HG03175 (cell line): ENCODE measurements at regions not wholly inside any gene's neighbourhood (a gene's known extent, or its start where the extent isn't known, plus 50 kb on each side); places are given as distances from the start of the nearest gene placed in this dataset.
"Not testable (repeated sequence)": the region's sequence is repeated elsewhere in the genome, so short reads cannot be mapped to it uniquely, and the experiment has no call there.

Experiments
- ATAC-seq: cut with Tn5 transposase; IDR thresholded peaks from one replicate; pipeline ENCODE4 v1.9.1; 2021; ENCODE audit warnings: mild to moderate bottlenecking, moderate library complexity; ENCODE audit not compliant: unreplicated experiment

DNA sequence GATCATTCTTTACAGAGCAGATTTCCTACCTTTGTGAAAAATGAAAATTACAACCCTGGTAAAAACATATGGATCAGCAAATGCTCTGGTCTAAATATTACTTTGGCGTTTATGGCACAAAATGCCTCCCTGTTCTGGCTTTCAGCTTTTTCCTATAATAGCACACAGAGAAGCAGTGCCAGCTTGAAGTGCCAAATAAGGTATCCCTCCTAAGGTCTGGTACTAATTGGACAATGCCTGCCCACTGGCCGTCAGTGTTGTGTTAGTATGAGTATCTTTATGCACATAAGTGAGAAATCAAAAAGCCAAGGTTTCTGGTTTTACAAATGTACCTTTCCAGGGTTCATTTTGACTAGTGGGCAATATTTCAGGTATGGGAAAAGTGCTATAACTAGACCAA is 1293.7 kb upstream of the FAM98A start:
- no peak for ATAC-seq

DNA sequence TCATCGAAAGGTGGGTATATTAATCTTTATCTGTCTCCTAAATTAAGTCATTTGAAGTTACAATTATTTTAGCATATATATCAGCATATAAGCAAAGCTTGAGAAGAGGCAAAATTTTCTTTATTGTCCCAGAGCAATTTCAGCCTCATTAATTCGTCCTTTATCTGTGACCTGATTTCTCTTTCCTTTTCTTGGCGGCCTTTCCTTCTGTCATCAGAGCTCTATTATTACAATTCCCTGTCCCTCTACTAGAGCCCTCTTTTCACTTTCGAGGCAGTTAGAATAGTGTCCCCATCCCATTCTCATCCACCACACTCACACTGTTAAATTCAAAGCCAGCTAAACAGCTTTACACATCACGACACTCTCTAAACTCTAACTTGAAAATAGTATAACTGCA is 1293.2 kb upstream of the FAM98A start:
- no peak for ATAC-seq

DNA sequence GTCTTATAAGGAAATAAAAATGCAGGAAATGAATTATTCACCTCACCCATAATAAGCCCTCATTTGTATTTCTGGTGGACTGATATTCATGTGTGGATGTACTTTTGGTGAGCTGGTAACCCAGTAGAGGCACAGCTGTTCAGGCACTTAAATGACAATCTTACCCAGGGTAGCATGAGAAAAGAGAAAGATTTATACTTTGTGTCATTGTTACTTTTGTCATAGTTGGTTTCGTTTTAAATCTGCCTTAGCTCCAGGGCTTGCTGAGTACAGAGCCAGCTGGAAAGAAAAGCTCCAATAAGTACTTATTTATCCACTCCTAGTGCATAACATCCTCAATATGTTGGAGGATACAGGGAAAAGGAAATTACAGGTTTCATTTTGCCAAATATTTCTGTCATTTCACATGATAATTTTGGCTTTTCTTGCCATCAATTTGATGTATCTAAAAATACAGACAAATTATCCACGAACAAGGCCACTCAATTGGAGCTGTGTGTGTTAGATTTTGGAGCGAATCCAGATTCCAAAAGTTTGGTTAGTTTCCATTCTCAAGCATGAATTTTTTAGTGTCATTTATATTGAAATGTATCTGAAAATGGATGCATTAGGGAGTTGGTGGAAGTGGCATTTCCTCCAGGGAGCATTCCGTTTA is 1276.1 kb upstream of the FAM98A start:
- no peak for ATAC-seq

DNA sequence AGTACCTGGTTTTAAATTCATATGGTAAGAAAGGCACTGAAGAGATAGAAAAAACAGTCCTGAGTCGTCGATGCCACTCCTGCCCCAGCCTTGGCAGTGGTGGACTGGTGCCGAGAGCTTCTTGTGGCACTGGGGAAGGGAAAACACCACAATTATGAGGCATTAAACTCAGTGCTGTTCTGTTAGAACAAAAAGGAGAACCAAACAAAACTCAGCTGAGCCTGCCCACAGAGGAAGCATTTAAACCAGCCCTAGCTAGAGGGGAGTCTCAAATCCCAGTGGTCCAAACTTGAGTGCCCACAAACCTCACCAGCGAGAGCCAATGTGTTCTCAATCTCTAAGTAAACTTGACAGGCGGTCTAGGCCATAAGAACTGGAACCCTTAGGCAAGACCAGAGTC is 1254.5 kb upstream of the FAM98A start:
- no peak for ATAC-seq

DNA sequence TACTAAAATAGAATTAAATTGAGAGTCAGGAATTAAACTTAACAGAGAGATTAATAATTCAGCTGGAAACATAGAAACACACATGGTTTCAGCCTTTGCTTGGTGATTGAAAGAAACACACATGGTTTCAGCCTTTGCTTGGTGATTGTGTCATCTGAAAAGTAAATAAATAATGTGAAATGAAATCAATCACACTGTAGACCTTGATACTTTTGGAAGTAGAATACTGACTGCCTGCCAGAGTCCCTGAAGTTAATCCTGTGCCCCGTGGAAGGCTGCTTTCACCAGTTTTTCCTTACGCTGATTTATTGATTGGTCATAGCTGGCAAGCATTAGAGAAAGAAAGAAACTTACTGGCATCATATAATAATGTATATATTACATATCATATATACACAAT is 1252.7 kb upstream of the FAM98A start:
- no peak for ATAC-seq

DNA sequence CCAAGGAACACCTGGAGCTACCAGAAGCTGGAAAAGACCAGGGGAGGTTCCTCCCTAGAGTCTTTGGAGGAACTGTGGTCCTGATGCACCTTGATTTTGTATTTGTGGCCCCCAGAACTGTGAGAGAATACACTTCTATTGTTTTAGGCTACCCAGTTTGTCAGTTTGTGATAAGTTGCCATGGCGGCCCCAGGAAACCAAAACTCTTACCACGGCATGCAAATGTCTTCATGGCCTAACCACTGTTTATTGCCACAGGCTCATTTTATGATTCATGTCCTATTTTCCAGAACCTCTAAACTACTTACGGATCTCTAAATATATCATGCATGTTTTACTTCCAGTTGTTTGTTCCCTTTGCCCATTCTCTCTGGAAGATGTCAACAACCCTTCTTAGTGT is 1250.7 kb upstream of the FAM98A start:
- no peak for ATAC-seq

DNA sequence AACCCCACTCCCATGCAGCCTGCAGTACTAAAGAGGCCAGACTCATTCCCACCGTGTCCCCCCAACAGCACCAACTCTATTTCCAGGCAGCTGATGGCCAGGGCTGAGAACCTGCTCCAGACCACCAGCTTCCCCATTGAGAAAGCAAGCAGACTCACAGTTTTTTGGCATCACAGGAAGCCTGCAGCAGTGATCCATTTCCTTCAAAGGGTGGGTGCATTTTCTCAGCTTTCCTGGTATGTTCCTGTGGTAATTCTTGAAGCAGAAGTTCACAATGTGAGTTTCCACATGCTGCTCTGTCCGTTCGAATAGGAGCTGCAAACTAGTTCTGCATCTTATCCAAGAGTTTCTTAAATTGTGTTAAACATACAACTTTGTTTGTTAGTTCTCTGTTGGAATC is 1249.6 kb upstream of the FAM98A start:
- no peak for ATAC-seq

DNA sequence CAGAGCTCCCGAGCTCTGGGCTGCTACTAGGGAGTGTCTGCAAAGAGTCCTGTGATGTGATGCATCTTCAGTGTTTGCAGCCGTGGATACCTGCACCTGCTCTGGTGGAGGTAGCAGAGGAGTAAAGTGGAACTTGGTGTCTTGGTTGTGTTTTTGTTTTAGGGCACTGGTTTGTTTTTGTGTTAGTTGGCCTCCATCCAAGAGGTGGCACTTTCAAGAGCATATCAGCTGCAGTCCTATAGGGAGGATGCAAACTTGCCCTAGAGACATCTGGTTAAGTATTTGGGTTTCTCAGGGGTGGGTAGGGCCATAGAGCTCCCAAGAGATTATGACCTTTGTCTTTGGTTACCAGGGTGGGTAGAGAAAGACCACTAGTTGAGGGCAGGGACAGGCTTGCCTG is 1249.0 kb upstream of the FAM98A start:
- no peak for ATAC-seq

DNA sequence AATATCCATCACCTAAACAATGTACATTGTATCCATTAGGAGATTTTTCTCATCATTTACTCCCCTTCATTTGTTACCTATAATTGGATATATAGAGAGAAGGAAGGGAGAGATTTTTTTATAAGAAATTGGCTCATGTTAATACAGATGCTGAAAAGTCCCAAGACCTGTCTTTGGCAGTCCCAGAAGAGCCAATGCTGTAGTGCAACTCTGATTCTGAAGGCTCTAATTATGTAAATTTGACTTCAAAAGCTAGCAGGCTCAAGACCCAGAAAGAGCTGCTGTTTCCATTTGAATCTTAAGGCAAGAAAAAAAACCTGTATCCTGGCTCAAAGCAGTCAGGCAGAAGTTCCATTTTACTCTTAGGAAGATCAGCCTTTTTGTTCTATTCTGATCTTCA is 1245.5 kb upstream of the FAM98A start:
- no peak for ATAC-seq

DNA sequence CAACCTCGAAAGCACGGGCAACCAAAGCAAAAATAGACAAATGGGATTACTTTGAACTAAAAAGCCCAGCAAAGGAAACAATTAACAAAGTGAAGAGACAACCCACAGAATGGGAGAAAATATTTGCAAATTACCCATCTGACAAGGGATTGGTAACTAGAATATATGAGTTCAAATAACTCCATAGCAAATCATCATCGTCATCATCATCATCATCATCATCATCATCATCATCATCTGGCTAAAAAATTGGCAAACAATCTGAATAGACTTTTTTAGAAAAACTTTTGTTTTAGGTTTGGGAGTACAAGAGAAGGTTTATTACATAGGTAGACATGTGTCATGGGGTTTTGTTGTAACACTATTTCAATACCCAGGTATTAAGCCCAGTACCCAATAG is 1239.3 kb upstream of the FAM98A start:
- ATAC-seq = no peak

DNA sequence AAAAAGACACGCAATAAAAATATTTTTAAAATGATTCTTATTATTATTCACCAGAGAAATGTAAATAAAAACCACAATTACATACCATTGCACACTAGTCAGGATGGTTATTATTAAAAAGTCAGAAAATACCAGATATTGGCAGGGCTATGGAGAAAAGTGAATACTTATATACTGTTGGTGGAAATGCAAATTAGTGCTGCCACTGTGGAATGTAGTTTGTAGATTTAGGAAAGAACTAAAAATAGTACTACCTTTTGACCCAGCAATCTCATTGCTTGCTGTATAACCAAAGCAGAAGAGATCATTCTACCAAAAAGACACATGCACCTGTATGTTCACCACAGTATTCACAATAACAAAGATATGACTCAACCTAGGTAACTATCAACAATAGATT is 1237.3 kb upstream of the FAM98A start:
- no peak for ATAC-seq

DNA sequence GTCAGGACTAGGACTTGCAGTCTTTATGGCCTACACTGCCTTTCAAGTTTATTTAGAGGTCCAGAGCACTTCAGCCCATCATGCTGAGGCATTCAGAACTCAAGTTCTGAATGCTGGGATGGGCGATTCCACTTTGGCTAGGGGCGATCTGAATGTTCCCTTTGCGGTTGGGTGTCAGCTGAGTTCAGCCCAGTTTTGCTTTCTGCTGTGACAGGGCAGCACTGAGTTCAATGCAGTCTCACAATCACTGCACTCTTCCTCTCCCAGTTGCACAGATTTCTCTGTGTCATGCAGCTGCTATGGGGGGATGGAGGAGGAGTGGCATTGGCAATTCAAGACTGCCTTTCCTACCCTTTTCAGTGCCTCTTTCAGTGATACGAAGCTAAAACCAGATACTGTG is 1232.0 kb upstream of the FAM98A start:
- ATAC-seq = no peak

DNA sequence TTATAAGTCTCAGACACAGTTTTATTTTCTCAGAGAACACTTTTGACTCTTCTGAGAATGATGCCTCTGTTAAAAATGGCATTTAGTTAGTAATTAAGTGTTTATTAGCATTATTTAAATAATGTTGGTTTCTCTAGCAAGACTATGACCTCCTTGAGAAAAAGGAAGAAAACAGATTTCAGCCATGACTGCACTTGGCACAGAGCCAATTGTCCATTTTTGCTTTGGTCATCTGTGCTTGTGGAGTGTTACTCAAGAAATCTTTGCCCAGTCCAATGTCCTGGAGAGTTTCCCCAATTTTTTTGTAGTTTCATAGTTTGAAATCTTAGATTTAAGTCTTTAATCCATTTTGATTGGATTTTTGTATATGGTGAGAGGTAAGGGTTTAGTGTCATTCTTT is 1229.4 kb upstream of the FAM98A start:
- ATAC-seq = no peak

DNA sequence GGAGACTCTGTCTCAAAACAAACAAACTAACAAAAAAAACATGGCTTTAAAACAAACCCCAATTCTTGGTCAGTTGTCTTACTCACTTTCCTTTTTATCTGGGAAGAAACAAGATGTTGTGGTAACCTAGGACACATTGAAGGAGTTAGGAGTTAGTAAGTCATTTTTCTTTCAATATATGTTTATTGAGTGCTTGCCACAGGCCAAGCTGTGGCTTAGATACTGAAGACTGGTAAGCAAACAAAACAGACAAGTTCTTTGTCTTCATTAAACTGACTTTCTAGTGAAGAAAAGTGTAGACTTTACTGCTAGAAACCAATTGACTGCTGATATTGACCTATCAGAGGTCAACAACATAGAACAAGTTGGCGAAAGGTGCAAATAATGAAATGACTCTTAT is 1228.3 kb upstream of the FAM98A start:
- ATAC-seq = no peak

DNA sequence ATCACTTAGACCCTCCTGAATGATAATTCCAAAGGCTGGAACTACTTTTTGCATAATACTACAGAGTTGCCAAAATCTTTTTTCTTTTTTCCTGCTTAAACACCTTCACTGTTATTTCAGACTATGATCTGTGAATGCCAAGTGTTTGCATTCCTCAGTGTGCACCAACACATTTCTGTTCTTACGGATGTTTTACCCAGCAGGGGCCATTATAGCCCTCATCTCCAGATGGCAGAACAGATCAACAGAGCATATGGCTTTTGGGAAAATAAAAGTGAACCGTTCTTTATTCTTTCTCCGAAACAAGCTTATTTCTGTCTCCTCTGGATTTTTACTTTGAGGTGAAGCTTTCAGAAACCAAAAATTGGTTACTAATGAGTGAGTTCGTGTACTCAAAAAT is 1226.6 kb upstream of the FAM98A start:
- no peak for ATAC-seq

DNA sequence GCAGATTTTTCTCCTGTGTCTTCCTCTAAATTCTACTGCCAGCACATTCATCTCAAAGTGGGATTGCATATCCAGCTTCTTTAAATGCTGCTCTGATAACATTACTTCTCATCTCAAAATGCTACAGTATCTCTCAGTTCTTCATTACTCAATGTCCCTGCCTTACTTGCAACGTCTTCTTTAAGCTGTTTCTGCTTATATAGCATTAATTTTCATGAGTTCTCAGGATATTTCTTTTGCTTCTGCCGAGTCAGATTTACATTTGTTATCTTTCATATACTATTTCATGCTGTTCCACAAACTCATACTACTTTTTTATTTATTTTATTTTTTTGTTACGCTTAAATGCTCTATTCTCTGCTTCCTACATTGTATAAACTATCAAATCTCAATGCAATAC is 1223.5 kb upstream of the FAM98A start:
- no peak for ATAC-seq

DNA sequence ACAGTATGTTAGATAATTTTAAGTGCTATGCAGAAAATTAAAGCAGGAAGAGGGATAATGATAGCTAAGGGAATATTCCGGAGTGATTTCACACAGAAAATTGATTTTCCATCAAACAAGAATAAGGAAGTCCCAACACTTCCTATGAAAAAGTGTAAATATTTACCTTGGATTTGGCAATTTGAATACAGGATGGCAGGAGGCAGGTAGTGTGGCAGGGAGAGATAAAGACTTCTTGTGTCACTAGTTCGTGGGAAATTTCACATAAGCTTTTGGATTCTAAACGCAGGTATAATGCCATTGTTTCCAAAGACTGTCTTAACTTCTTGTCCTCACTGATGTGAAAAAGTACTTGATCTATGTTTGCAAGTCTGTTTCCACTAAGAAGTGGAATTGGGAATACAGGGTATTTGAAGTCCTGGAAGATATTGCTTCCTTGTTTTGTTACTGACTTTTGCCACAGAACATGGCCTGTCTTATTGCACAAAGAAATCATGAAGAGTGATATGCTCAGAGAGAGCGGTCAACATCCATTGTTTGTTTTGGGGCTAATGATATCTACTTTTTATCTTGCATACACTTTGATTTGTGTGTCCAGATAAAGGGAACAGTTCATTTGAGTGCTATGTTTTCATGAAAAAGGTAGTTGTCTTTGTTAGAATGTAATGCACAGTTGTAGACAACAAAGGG is 1216.1 kb upstream of the FAM98A start:
- no peak for ATAC-seq

DNA sequence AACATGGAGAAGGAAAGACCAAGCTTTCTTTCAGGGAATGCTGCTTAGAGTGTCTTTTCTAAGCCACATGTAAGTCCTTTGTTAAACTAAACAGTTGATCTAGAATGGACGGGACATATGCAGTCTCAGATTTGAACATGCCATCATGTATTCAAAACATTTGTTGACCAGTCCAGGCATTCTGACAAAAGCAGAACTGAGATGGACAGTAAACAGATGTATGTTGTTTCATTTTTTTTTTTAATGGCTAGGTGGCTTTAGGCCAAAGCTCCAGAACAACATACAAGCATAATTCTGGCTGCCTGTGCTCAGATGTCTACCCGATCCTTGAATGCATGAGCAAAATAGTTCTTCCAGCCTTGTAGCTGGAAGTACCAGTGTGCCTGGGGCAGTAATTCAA is 1211.4 kb upstream of the FAM98A start:
- no peak for ATAC-seq

DNA sequence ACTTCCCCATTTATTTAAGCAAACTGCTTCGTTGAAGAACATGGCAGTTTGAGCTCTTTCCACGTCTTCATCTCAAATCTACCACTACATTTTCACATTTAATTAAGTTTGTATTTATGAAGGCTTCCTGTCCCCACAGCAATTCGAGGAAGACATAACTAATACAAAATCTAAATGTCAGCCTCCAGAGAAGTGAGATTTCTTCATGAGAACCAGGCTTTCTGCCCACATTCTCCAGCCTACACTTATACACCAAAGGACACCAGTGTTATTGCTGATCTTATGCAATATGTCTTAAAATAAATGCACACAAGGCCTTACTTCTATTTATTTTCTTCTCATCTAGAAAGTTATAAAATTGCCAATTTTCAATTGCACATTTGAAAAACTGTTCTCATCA is 1209.3 kb upstream of the FAM98A start:
- no peak for ATAC-seq

DNA sequence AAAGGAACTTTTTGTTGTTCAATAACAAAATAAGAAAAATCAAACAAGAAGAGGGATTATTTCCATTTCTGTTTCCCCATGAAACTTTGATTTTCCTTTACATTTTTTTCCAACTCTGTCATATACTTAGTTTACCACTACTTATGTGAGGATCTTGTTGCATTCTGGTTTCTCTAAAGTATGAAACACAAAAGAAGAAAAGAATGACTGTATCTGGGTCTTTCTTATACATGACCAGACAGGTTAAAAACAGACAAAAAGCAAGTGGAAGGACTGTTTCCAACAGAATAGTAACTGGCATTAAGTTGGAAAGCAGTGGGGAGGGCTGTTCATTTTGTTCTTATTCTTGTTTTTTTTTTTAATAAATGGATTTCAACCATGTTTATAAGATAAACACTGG is 1207.8 kb upstream of the FAM98A start:
- ATAC-seq = no peak

DNA sequence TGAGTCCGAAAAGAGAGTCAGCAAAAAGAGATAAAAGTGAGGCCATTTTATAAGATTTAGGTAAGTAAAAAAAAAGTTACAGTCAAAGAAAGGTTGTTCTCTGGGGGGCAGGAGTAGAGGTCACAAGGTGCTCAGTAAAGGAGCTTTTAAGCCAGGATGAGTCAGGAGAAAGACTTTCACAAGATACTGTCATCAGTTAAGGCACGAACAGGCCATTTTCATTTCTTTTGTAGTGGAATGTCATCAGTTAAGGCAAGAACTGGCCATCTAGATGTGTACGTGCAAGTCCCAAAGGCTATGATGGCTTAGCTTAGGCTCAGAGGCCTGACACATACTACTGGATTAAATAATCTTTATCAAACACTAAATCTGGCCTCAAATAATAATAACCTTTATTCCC is 1207.3 kb upstream of the FAM98A start:
- ATAC-seq = no peak

DNA sequence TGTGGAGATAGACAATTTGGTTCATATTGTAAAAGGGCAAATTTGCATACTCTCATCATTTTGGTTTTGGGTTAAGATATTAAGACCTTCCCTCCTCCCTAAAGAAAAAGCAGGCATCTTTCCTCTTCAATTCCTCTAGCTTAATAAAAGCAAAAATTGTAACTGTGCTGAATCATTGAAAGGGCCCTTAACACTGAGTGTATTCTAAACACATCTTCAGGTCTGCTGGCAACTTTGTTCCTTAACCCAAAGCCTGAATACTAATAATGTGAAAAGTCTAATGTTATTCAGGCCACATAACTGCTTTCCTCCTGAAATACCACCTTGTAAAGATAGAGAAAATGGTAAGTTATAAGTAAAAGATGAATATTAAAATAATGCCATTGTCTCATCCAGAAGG is 1200.5 kb upstream of the FAM98A start:
- ATAC-seq = no peak

DNA sequence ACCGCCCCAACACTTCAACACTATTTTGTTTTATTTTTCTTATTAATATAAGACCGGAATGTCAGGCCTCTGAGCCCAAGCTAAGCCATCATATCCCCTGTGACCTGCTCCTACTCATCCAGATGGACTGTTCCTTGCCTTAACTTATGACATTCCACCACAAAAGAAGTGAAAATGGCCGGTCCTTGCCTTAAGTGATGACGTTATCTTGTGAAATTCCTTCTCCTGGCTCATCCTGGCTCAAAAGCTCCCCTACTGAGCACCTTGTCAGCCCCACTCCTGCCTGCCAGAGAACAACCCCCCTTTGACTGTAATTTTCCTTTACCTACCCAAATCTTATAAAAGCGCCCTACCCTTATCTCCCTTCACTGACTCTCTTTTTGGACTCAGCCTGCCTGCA is 1196.5 kb upstream of the FAM98A start:
- ATAC-seq = not testable (repeated sequence)
